Trophoblast cell (in vitro differentiated cells and primary cell): ENCODE measurements at regions not wholly inside any gene's neighbourhood (a gene's known extent, or its start where the extent isn't known, plus 50 kb on each side); places are given as distances from the start of the nearest gene placed in this dataset.
A peak's percentile ranks its signal among the peaks of the same experiment; 100 is the strongest.

ENCODE experiments used
- DNase-seq, 2 donors: peaks; one replicate each; pipeline ENCODE4 v3.0.0-alpha.2; 2016
- H2AFZ ChIP-seq: 2 replicates; pipeline ENCODE4 v1.6.1; 2013; ENCODE audit warnings: low read length, moderate library complexity, mild to moderate bottlenecking; ENCODE audit not compliant: insufficient read depth, poor library complexity
- H2AK5ac ChIP-seq: 2 replicates; pipeline ENCODE4 v1.6.1; 2013; ENCODE audit warnings: mild to moderate bottlenecking, low read length
- H2BK120ac ChIP-seq: 2 replicates; pipeline ENCODE4 v1.6.1; 2013; ENCODE audit warnings: low read length, mild to moderate bottlenecking, moderate library complexity; ENCODE audit not compliant: insufficient read depth, poor library complexity
- H2BK12ac ChIP-seq: 2 replicates; pipeline ENCODE4 v1.6.1; 2013; ENCODE audit warnings: mild to moderate bottlenecking, low read length, moderate library complexity
- H2BK5ac ChIP-seq: 2 replicates; pipeline ENCODE4 v1.6.1; 2013; ENCODE audit warnings: low read length, low read depth, moderate library complexity, mild to moderate bottlenecking; ENCODE audit not compliant: poor library complexity
- H3K14ac ChIP-seq: 2 replicates; pipeline ENCODE4 v1.6.1; 2013; ENCODE audit warnings: mild to moderate bottlenecking, low read length
- H3K18ac ChIP-seq: 2 replicates; pipeline ENCODE4 v1.6.1; 2013; ENCODE audit warnings: mild to moderate bottlenecking, low read length
- H3K23ac ChIP-seq: 2 replicates; pipeline ENCODE4 v1.6.1; 2013; ENCODE audit warnings: low read length
- H3K27ac ChIP-seq: 2 replicates; pipeline ENCODE4 v1.5.1; 2013; ENCODE audit warnings: low read depth, mild to moderate bottlenecking, inconsistent platforms, low read length, moderate library complexity
- H3K27me3 ChIP-seq: 2 replicates; pipeline ENCODE4 v1.6.1; 2013; ENCODE audit warnings: inconsistent platforms, mild to moderate bottlenecking, low read length, moderate library complexity; ENCODE audit not compliant: insufficient read depth
- H3K36me3 ChIP-seq, 2 experiments: 1 replicate in 1 of 2; 2 replicates in 1 of 2; pipeline ENCODE4 v1.6.1; 2013; ENCODE audit warnings: low read length in 2 of 2, mild to moderate bottlenecking in 2 of 2, moderate library complexity in 1 of 2; ENCODE audit not compliant: insufficient read depth in 2 of 2, control insufficient read depth in 1 of 2
- H3K4ac ChIP-seq: 2 replicates; pipeline ENCODE4 v1.6.1; 2013; ENCODE audit warnings: low read depth, mild to moderate bottlenecking, low read length, moderate library complexity
- H3K4me1 ChIP-seq, 2 experiments: 1 replicate in 1 of 2; 2 replicates in 1 of 2; pipeline ENCODE4 v1.6.1; 2013; ENCODE audit warnings: low read length in 2 of 2, mild to moderate bottlenecking in 2 of 2, moderate library complexity in 1 of 2; ENCODE audit not compliant: insufficient read depth in 2 of 2, control insufficient read depth in 1 of 2
- H3K4me2 ChIP-seq: 2 replicates; pipeline ENCODE4 v1.6.1; 2013; ENCODE audit warnings: inconsistent platforms, mild to moderate bottlenecking, low read length, moderate library complexity
- H3K4me3 ChIP-seq: 2 replicates; pipeline ENCODE4 v1.5.1; 2013; ENCODE audit warnings: mild to moderate bottlenecking, low read depth, low read length, inconsistent platforms
- H3K79me1 ChIP-seq: one replicate; pipeline ENCODE4 v1.6.1; 2013; ENCODE audit warnings: low read length
- H3K79me2 ChIP-seq: 2 replicates; pipeline ENCODE4 v1.6.1; 2013; ENCODE audit warnings: low read length, mild to moderate bottlenecking; ENCODE audit not compliant: control insufficient read depth, insufficient read depth, poor library complexity
- H3K9ac ChIP-seq: 2 replicates; pipeline ENCODE4 v1.6.1; 2013; ENCODE audit warnings: mild to moderate bottlenecking, low read length
- H3K9me3 ChIP-seq: 2 replicates; pipeline ENCODE4 v1.6.1; 2013; ENCODE audit warnings: low read depth, mild to moderate bottlenecking, control low read depth, inconsistent platforms, low read length; ENCODE audit not compliant: insufficient read depth
- H4K12ac ChIP-seq: 2 replicates; pipeline ENCODE4 v1.6.1; 2013; ENCODE audit warnings: low read depth, mild to moderate bottlenecking, low read length, moderate library complexity
- H4K8ac ChIP-seq: 2 replicates; pipeline ENCODE4 v1.6.1; 2013; ENCODE audit warnings: low read depth, mild to moderate bottlenecking, low read length, moderate library complexity
- H4K91ac ChIP-seq: one replicate; pipeline ENCODE4 v1.6.1; 2013; ENCODE audit warnings: low read depth, mild to moderate bottlenecking, low read length, moderate library complexity
- WGBS: extraction: QIAGEN DNeasy Blood & Tissue Kit; methylation state at CpG from one replicate; pipeline ENCODE4 v1.1.7; 2013; ENCODE audit warnings: missing lambda C conversion rate; ENCODE audit not compliant: insufficient read length, insufficient coverage; ENCODE audit errors: extremely low coverage; 5-methylcytosine and 5-hydroxymethylcytosine counted together

GRCh38 chr4:125155251-125155650, 159.5 kb upstream of the FAT4 start:
- H3K27me3 ChIP-seq = no peaks in the 10 kb centered on the region
- H3K36me3 ChIP-seq = no peaks in the 10 kb centered on the region
- H2BK5ac ChIP-seq = no peak overlapping the region
- no peak overlapping the region for H2BK120ac ChIP-seq
- no peak overlapping the region for H3K4me2 ChIP-seq
- H3K79me1 ChIP-seq = no peaks in the 10 kb centered on the region
- no peak overlapping the region for H4K91ac ChIP-seq
- H3K27ac ChIP-seq = no peak overlapping the region
- H3K79me2 ChIP-seq = no peaks in the 10 kb centered on the region
- H3K14ac ChIP-seq = no peak overlapping the region
- H3K9ac ChIP-seq = no peak overlapping the region
- H4K8ac ChIP-seq = no peak overlapping the region
- no peak overlapping the region for H2AK5ac ChIP-seq
- H3K9me3 ChIP-seq = no peaks in the 10 kb centered on the region
- H3K4me3 ChIP-seq = no peak overlapping the region
- H3K23ac ChIP-seq = no peak overlapping the region
- H2BK12ac ChIP-seq = no peak overlapping the region
- H3K18ac ChIP-seq = no peak overlapping the region
- H2AFZ ChIP-seq = no peak overlapping the region
- no peak overlapping the region for H4K12ac ChIP-seq
- no peak for DNase-seq
- H3K4ac ChIP-seq = no peak overlapping the region
- H3K4me1 ChIP-seq = no peaks in the 10 kb centered on the region

GRCh38 chr4:125140966-125141495, 173.7 kb upstream of the FAT4 start:
- Histone ChIP-seq H3K18ac (no peak overlapping the region), H2AFZ (no peak overlapping the region), H3K79me2 (no peaks in the 10 kb centered on the region), H3K27me3 (no peaks in the 10 kb centered on the region), H4K12ac (no peak overlapping the region), H4K8ac (no peak overlapping the region), H2AK5ac (no peak overlapping the region), H3K9ac (no peak overlapping the region), H3K4me2 (no peak overlapping the region), H2BK5ac (no peak overlapping the region), H3K79me1 (no peaks in the 10 kb centered on the region), H3K23ac (no peak overlapping the region), H3K14ac (no peak overlapping the region), H3K27ac (no peak overlapping the region), H3K4me3 (no peak overlapping the region), H3K36me3 (no peaks in the 10 kb centered on the region), H2BK12ac (no peak overlapping the region), H3K4ac (no peak overlapping the region), H2BK120ac (no peak overlapping the region), H4K91ac (no peak overlapping the region), H3K4me1 (no peaks in the 10 kb centered on the region), H3K9me3 (no peaks in the 10 kb centered on the region)
- WGBS = no CpG with 5 or more reads among the region's 4 CpGs
- peak; percentile 6 to 36 for DNase-seq

- no peaks in the 10 kb centered on the region for H3K27me3 ChIP-seq
- no peak overlapping the region for H3K18ac ChIP-seq
- H3K4me1 ChIP-seq = no peaks in the 10 kb centered on the region
- no peak overlapping the region for H2AK5ac ChIP-seq
- DNase-seq = no peak
- H3K4me2 ChIP-seq = no peak overlapping the region
- no peak overlapping the region for H4K91ac ChIP-seq
- no peak overlapping the region for H4K12ac ChIP-seq
- H2BK120ac ChIP-seq = no peak overlapping the region
- no peak overlapping the region for H4K8ac ChIP-seq
- H2AFZ ChIP-seq = no peak overlapping the region
- H3K14ac ChIP-seq = no peak overlapping the region
- no peak overlapping the region for H3K9ac ChIP-seq
- no peak overlapping the region for H3K4ac ChIP-seq
- WGBS = no CpG with 5 or more reads among the region's 2 CpGs
- no peak overlapping the region for H2BK5ac ChIP-seq
- H3K79me2 ChIP-seq = no peaks in the 10 kb centered on the region
- no peaks in the 10 kb centered on the region for H3K79me1 ChIP-seq
- H3K4me3 ChIP-seq = no peak overlapping the region
- no peak overlapping the region for H3K27ac ChIP-seq
- no peak overlapping the region for H3K23ac ChIP-seq
- no peak overlapping the region for H2BK12ac ChIP-seq
- H3K36me3 ChIP-seq = no peaks in the 10 kb centered on the region
- H3K9me3 ChIP-seq = no peaks in the 10 kb centered on the region
Observed at GRCh38 chr4:125135652-125136051, 179.1 kb upstream of the FAT4 start.

GRCh38 chr4:125132729-125133128, 182.0 kb upstream of the FAT4 start:
- Histone ChIP-seq H3K4me1 (no peaks in the 10 kb centered on the region), H4K8ac (no peak overlapping the region), H3K79me1 (no peaks in the 10 kb centered on the region), H3K79me2 (no peaks in the 10 kb centered on the region), H3K36me3 (no peaks in the 10 kb centered on the region), H3K14ac (no peak overlapping the region), H2BK5ac (no peak overlapping the region), H3K27me3 (no peaks in the 10 kb centered on the region), H3K18ac (no peak overlapping the region), H3K4me2 (no peak overlapping the region), H4K12ac (no peak overlapping the region), H2BK120ac (no peak overlapping the region), H3K4ac (no peak overlapping the region), H2BK12ac (no peak overlapping the region), H2AK5ac (no peak overlapping the region), H3K9ac (no peak overlapping the region), H3K4me3 (no peak overlapping the region), H4K91ac (no peak overlapping the region), H3K23ac (no peak overlapping the region), H2AFZ (no peak overlapping the region), H3K27ac (no peak overlapping the region), H3K9me3 (no peaks in the 10 kb centered on the region)
- DNase-seq = no peak
- WGBS = no CpG with 5 or more reads among the region's 2 CpGs
